Peyer's patch (tissue), 4 donors: ENCODE measurements at regions not wholly inside any gene's neighbourhood (a gene's known extent, or its start where the extent isn't known, plus 50 kb on each side); places are given as distances from the start of the nearest gene placed in this dataset.

Source experiments
- DNase-seq, 3 donors: peaks; one replicate each; pipeline ENCODE4 v3.0.0-alpha.2; 2017 to 2019
- H3K27ac ChIP-seq, 4 donors: fragments of 200-600 bp; sonication (generic); one replicate each; pipeline ENCODE4 v1.5.1; 2016 to 2019
- H3K27me3 ChIP-seq, 2 donors: fragments of 200-600 bp; sonication (generic); one replicate each; pipeline ENCODE4 v1.5.1; 2019
- H3K36me3 ChIP-seq, 3 donors: fragments of 200-600 bp; sonication (generic); one replicate each; pipeline ENCODE4 v1.5.1; 2016 to 2019
- H3K4me1 ChIP-seq, 4 donors: fragments of 200-600 bp; sonication (generic); one replicate each; pipeline ENCODE4 v1.5.1; 2016 to 2019
- H3K4me3 ChIP-seq, 4 donors: fragments of 200-600 bp; sonication (generic); 1 replicate in 3 of 4; 2 replicates in 1 of 4; pipeline ENCODE4 v1.5.1; 2016 to 2019; ENCODE audit warnings: mild to moderate bottlenecking in 1 of 4
- H3K9me3 ChIP-seq, 4 donors: fragments of 200-600 bp; sonication (generic); one replicate each; pipeline ENCODE4 v1.5.1; 2016 to 2019; ENCODE audit warnings: mild to moderate bottlenecking in 1 of 4
- CTCF ChIP-seq, 6 experiments: fragments of 450-650 bp in 4 of 6; fragments of 200-600 bp in 2 of 6; sonication (generic) in 1 of 6; IDR thresholded peaks; one replicate each; pipeline ENCODE4 v1.5.1; 2017 to 2019; ENCODE audit warnings: antibody characterized with exemption in 6 of 6, mild to moderate bottlenecking in 3 of 6, moderate library complexity in 1 of 6
- POLR2A ChIP-seq, 2 donors: fragments of 450-650 bp; IDR thresholded peaks; one replicate each; pipeline ENCODE4 v1.5.1; 2017; ENCODE audit warnings: antibody characterized with exemption in 2 of 2, mild to moderate bottlenecking in 2 of 2, moderate library complexity in 2 of 2

- H3K9me3 ChIP-seq, result no peaks in the 10 kb centered on the region
- no peak for TF ChIP-seq CTCF (IDR thresholded peaks at IDR 0.05)
- no peak for DNase-seq
- no peaks in the 10 kb centered on the region for H3K4me1 ChIP-seq
- H3K27ac ChIP-seq, result no peak overlapping the region
- no peaks in the 10 kb centered on the region for H3K27me3 ChIP-seq
- H3K4me3 ChIP-seq, result no peak overlapping the region
- no peaks in the 10 kb centered on the region for H3K36me3 ChIP-seq
Measured at GRCh38 chr5:105304859-105305258, 1742.3 kb upstream of the NUDT12 start.

GRCh38 chr5:105288946-105289345 is 1726.4 kb upstream of the NUDT12 start:
- TF ChIP-seq POLR2A (IDR thresholded peaks at IDR 0.05) (no peak), CTCF (IDR thresholded peaks at IDR 0.05) (no peak)
- DNase-seq, result no peak
- Histone ChIP-seq H3K9me3 (no peaks in the 10 kb centered on the region), H3K36me3 (no peaks in the 10 kb centered on the region), H3K4me3 (no peak overlapping the region), H3K27ac (no peak overlapping the region), H3K4me1 (no peaks in the 10 kb centered on the region), H3K27me3 (no peaks in the 10 kb centered on the region)

- Histone ChIP-seq H3K4me3 (no peak overlapping the region), H3K4me1 (no peaks in the 10 kb centered on the region), H3K27me3 (no peaks in the 10 kb centered on the region), H3K27ac (no peak overlapping the region), H3K9me3 (no peaks in the 10 kb centered on the region), H3K36me3 (no peaks in the 10 kb centered on the region)
- TF ChIP-seq POLR2A (IDR thresholded peaks at IDR 0.05), result no peak
- TF ChIP-seq CTCF (IDR thresholded peaks at IDR 0.05), result no peak
- DNase-seq, result no peak
Measured at GRCh38 chr5:105283134-105283533, 1720.5 kb upstream of the NUDT12 start.

- Histone ChIP-seq H3K27ac (no peak overlapping the region), H3K27me3 (no peaks in the 10 kb centered on the region), H3K36me3 (no peaks in the 10 kb centered on the region), H3K9me3 (no peaks in the 10 kb centered on the region), H3K4me1 (no peaks in the 10 kb centered on the region), H3K4me3 (no peak overlapping the region)
- TF ChIP-seq POLR2A (IDR thresholded peaks at IDR 0.05) (no peak), CTCF (IDR thresholded peaks at IDR 0.05) (no peak)
- DNase-seq, result no peak
Measured at GRCh38 chr5:105274079-105274478, 1711.5 kb upstream of the NUDT12 start.

GRCh38 chr5:105263515-105263914 is 1700.9 kb upstream of the NUDT12 start:
- no peaks in the 10 kb centered on the region for H3K27me3 ChIP-seq
- no peaks in the 10 kb centered on the region for H3K36me3 ChIP-seq
- H3K27ac ChIP-seq, result no peak overlapping the region
- no peak overlapping the region for H3K4me3 ChIP-seq
- no peak for DNase-seq
- H3K4me1 ChIP-seq, result no peaks in the 10 kb centered on the region
- no peaks in the 10 kb centered on the region for H3K9me3 ChIP-seq
- TF ChIP-seq POLR2A (IDR thresholded peaks at IDR 0.05), result no peak

- no peak overlapping the region for H3K4me3 ChIP-seq
- H3K4me1 ChIP-seq, result no peaks in the 10 kb centered on the region
- no peak for TF ChIP-seq POLR2A (IDR thresholded peaks at IDR 0.05)
- no peak for TF ChIP-seq CTCF (IDR thresholded peaks at IDR 0.05)
- no peak overlapping the region for H3K27ac ChIP-seq
- no peaks in the 10 kb centered on the region for H3K9me3 ChIP-seq
- DNase-seq, result no peak
- no peaks in the 10 kb centered on the region for H3K27me3 ChIP-seq
- no peaks in the 10 kb centered on the region for H3K36me3 ChIP-seq
Measured at GRCh38 chr5:105259581-105260217, 1697.1 kb upstream of the NUDT12 start.
